K562 (cell line): ENCODE measurements at regions not wholly inside any gene's neighbourhood (a gene's known extent, or its start where the extent isn't known, plus 50 kb on each side); places are given as distances from the start of the nearest gene placed in this dataset.
A peak's percentile ranks its signal among the peaks of the same experiment; 100 is the strongest.

Source experiments
- ARID1B ChIP-seq: fragments of 450-650 bp; IDR thresholded peaks from 2 replicates; pipeline ENCODE4 v1.6.1; 2016; ENCODE audit warnings: antibody characterized with exemption, mild to moderate bottlenecking, inconsistent platforms
- CBFA2T2 ChIP-seq: fragments of 450-650 bp; conservative IDR thresholded peaks from 2 replicates; pipeline ENCODE4 v1.6.1; 2017; ENCODE audit warnings: mild to moderate bottlenecking
- CTBP1 ChIP-seq: fragments of 450-650 bp; IDR thresholded peaks from 2 replicates; pipeline ENCODE4 v1.6.1; 2016; ENCODE audit warnings: borderline replicate concordance
- DIDO1 ChIP-seq: fragments of 450-650 bp; IDR thresholded peaks from 2 replicates; pipeline ENCODE4 v1.6.1; 2016; ENCODE audit warnings: low read depth, missing biosample characterization, missing genetic modification characterization
- EGR1 ChIP-seq: fragments of 450-650 bp; conservative IDR thresholded peaks from 2 replicates; pipeline ENCODE4 v1.6.1; 2017; ENCODE audit warnings: mild to moderate bottlenecking
- HDAC3 ChIP-seq: fragments of 450-650 bp; IDR thresholded peaks from 2 replicates; pipeline ENCODE4 v1.6.1; 2018; ENCODE audit warnings: borderline replicate concordance, mild to moderate bottlenecking, moderate library complexity; ENCODE audit not compliant: partially characterized antibody
- HEY1 ChIP-seq: fragments of 250-450 bp; sonication (Bioruptor Pico); IDR thresholded peaks from 2 replicates; pipeline ENCODE4 v1.5.0; 2020; ENCODE audit warnings: mild to moderate bottlenecking, moderate library complexity, borderline replicate concordance
- MCM5 ChIP-seq: fragments of 450-650 bp; IDR thresholded peaks from 2 replicates; pipeline ENCODE4 v1.6.1; 2016; ENCODE audit warnings: low read depth
- MYC ChIP-seq, 2 experiments: fragments of 250-450 bp in 1 of 2; sonication (Bioruptor Pico) in 1 of 2; IDR thresholded peaks; 2 replicates each; pipeline versions ENCODE4 v1.5.1 to v1.6.1; 2012 to 2021; ENCODE audit warnings: low read depth in 2 of 2, borderline replicate concordance in 1 of 2, improper control_type of control experiment in 1 of 2, low read length in 1 of 2, mild to moderate bottlenecking in 1 of 2, moderate library complexity in 1 of 2
- SIRT6 ChIP-seq: IDR thresholded peaks from one replicate; pipeline ENCODE4 v1.6.1; 2012; ENCODE audit warnings: low read depth, mild to moderate bottlenecking, control low read depth, inconsistent platforms, low read length, moderate library complexity
- TSC22D4 ChIP-seq: fragments of 450-650 bp; IDR thresholded peaks from 2 replicates; pipeline ENCODE4 v1.6.1; 2016; ENCODE audit warnings: missing genetic modification characterization, missing biosample characterization, control low read depth
- XRCC5 ChIP-seq: fragments of 200-400 bp; formaldehyde crosslinking; IDR thresholded peaks from 2 replicates; pipeline ENCODE4 v1.6.1; 2017; ENCODE audit warnings: low read depth, mild to moderate bottlenecking, low read length
- TF ChIP-seq, protein P1 (sequence below): IDR thresholded peaks from 2 replicates; pipeline ENCODE4 v1.6.1; 2016; ENCODE audit warnings: missing genetic modification characterization, missing compliant biosample characterization
- TF ChIP-seq, protein P2 (sequence below): fragments of 150-350 bp; IDR thresholded peaks from 2 replicates; pipeline ENCODE4 v1.6.1; 2014; ENCODE audit warnings: low read depth, mild to moderate bottlenecking, low read length, borderline replicate concordance
- TF ChIP-seq, protein P3 (sequence below): fragments of 450-650 bp; IDR thresholded peaks from 2 replicates; pipeline ENCODE4 v1.7.0; 2016; ENCODE audit warnings: borderline replicate concordance
- TF ChIP-seq, protein P4 (sequence below): fragments of 450-650 bp; IDR thresholded peaks from 2 replicates; pipeline ENCODE4 v1.7.1; 2018; ENCODE audit warnings: mild to moderate bottlenecking, low read depth; ENCODE audit not compliant: partially characterized antibody

DNA sequence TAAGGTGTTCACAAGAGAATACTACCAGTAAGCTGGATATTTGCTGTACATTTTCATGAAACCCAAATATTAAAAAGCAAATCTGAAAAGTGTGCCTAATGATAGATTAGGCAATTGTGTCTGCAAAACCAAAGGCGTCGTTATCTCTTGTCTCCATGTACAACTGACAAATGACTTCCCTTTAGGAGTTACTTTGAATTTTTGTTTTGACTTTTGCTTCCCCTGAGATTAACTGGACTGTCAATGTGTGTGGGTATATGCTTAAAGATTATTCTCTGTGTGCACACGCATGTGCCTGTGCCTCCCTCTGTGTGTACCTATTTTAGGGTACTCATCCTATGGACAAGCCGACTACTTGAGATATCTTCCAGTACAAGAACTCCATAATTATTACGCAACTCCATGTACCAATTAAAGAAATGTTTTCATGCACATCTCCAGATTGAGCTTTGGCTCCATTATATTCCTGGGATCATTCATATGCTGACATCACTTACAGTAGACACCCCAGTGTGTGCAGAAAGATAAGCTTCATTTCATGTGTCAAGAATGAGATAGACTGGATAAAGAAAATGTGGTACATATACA, 431.2 kb upstream of the ADAMTS9 start (continued):
- no peak for TF ChIP-seq MYC (IDR thresholded peaks at IDR 0.05; ENCODE audit: low read depth, low read length)
- TF ChIP-seq MYC (CRISPR knock-in tag; IDR thresholded peaks at IDR 0.05; ENCODE audit: borderline replicate concordance, low read depth), result no peak
- TF ChIP-seq, protein P1, sequence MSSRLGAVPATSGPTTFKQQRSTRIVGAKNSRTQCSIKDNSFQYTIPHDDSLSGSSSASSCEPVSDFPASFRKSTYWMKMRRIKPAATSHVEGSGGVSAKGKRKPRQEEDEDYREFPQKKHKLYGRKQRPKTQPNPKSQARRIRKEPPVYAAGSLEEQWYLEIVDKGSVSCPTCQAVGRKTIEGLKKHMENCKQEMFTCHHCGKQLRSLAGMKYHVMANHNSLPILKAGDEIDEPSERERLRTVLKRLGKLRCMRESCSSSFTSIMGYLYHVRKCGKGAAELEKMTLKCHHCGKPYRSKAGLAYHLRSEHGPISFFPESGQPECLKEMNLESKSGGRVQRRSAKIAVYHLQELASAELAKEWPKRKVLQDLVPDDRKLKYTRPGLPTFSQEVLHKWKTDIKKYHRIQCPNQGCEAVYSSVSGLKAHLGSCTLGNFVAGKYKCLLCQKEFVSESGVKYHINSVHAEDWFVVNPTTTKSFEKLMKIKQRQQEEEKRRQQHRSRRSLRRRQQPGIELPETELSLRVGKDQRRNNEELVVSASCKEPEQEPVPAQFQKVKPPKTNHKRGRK, result no peak
- TF ChIP-seq DIDO1, result no peak
- TF ChIP-seq TSC22D4 (tag), result no peak
- TF ChIP-seq, protein P2, sequence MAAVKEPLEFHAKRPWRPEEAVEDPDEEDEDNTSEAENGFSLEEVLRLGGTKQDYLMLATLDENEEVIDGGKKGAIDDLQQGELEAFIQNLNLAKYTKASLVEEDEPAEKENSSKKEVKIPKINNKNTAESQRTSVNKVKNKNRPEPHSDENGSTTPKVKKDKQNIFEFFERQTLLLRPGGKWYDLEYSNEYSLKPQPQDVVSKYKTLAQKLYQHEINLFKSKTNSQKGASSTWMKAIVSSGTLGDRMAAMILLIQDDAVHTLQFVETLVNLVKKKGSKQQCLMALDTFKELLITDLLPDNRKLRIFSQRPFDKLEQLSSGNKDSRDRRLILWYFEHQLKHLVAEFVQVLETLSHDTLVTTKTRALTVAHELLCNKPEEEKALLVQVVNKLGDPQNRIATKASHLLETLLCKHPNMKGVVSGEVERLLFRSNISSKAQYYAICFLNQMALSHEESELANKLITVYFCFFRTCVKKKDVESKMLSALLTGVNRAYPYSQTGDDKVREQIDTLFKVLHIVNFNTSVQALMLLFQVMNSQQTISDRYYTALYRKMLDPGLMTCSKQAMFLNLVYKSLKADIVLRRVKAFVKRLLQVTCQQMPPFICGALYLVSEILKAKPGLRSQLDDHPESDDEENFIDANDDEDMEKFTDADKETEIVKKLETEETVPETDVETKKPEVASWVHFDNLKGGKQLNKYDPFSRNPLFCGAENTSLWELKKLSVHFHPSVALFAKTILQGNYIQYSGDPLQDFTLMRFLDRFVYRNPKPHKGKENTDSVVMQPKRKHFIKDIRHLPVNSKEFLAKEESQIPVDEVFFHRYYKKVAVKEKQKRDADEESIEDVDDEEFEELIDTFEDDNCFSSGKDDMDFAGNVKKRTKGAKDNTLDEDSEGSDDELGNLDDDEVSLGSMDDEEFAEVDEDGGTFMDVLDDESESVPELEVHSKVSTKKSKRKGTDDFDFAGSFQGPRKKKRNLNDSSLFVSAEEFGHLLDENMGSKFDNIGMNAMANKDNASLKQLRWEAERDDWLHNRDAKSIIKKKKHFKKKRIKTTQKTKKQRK, result no peak
- TF ChIP-seq HEY1 (CRISPR knock-in tag), result no peak
- no peak for TF ChIP-seq SIRT6
- no peak for TF ChIP-seq XRCC5
- TF ChIP-seq, protein P3, sequence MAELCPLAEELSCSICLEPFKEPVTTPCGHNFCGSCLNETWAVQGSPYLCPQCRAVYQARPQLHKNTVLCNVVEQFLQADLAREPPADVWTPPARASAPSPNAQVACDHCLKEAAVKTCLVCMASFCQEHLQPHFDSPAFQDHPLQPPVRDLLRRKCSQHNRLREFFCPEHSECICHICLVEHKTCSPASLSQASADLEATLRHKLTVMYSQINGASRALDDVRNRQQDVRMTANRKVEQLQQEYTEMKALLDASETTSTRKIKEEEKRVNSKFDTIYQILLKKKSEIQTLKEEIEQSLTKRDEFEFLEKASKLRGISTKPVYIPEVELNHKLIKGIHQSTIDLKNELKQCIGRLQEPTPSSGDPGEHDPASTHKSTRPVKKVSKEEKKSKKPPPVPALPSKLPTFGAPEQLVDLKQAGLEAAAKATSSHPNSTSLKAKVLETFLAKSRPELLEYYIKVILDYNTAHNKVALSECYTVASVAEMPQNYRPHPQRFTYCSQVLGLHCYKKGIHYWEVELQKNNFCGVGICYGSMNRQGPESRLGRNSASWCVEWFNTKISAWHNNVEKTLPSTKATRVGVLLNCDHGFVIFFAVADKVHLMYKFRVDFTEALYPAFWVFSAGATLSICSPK, result no peak
- 0 out of 2 replicates have a peak, but pooled peaks have one; percentile 38 for TF ChIP-seq ARID1B
- no peak for TF ChIP-seq EGR1
- no peak for TF ChIP-seq MCM5
- no peak for TF ChIP-seq HDAC3
- TF ChIP-seq, protein P4, sequence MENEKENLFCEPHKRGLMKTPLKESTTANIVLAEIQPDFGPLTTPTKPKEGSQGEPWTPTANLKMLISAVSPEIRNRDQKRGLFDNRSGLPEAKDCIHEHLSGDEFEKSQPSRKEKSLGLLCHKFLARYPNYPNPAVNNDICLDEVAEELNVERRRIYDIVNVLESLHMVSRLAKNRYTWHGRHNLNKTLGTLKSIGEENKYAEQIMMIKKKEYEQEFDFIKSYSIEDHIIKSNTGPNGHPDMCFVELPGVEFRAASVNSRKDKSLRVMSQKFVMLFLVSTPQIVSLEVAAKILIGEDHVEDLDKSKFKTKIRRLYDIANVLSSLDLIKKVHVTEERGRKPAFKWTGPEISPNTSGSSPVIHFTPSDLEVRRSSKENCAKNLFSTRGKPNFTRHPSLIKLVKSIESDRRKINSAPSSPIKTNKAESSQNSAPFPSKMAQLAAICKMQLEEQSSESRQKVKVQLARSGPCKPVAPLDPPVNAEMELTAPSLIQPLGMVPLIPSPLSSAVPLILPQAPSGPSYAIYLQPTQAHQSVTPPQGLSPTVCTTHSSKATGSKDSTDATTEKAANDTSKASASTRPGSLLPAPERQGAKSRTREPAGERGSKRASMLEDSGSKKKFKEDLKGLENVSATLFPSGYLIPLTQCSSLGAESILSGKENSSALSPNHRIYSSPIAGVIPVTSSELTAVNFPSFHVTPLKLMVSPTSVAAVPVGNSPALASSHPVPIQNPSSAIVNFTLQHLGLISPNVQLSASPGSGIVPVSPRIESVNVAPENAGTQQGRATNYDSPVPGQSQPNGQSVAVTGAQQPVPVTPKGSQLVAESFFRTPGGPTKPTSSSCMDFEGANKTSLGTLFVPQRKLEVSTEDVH, result no peak
- no peak for TF ChIP-seq CTBP1
- peak; percentile 34; the same call in 1 of the 2 replicates for TF ChIP-seq CBFA2T2
